Duodenal mucosa (tissue), 2 donors: ENCODE measurements at regions not wholly inside any gene's neighbourhood (a gene's known extent, or its start where the extent isn't known, plus 50 kb on each side); places are given as distances from the start of the nearest gene placed in this dataset.
"Not testable (repeated sequence)": the region's sequence is repeated elsewhere in the genome, so short reads cannot be mapped to it uniquely, and the experiment has no call there.

ENCODE experiments used
- H3K27ac ChIP-seq: one replicate; pipeline ENCODE4 v1.7.0; 2013; ENCODE audit warnings: low read depth, low read length
- H3K27me3 ChIP-seq, 2 donors: one replicate each; pipeline ENCODE4 v1.7.0; 2013; ENCODE audit warnings: low read length in 2 of 2, control low read depth in 1 of 2; ENCODE audit not compliant: insufficient read depth in 2 of 2, control insufficient read depth in 1 of 2
- H3K36me3 ChIP-seq, 2 donors: one replicate each; pipeline ENCODE4 v1.7.0; 2013; ENCODE audit warnings: low read length in 2 of 2, control low read depth in 1 of 2; ENCODE audit not compliant: insufficient read depth in 2 of 2, control insufficient read depth in 1 of 2
- H3K4me1 ChIP-seq, 2 donors: one replicate each; pipeline ENCODE4 v1.7.0; 2013; ENCODE audit warnings: low read length in 2 of 2, control low read depth in 1 of 2; ENCODE audit not compliant: insufficient read depth in 2 of 2, control insufficient read depth in 1 of 2
- H3K4me3 ChIP-seq, 2 donors: one replicate each; pipeline ENCODE4 v1.7.0; 2013; ENCODE audit warnings: low read length in 2 of 2, low read depth in 1 of 2
- H3K9ac ChIP-seq, 2 donors: one replicate each; pipeline ENCODE4 v1.7.0; 2013; ENCODE audit warnings: low read length in 2 of 2, low read depth in 1 of 2
- H3K9me3 ChIP-seq, 2 donors: one replicate each; pipeline ENCODE4 v1.7.0; 2013; ENCODE audit warnings: low read length in 2 of 2, control low read depth in 1 of 2; ENCODE audit not compliant: control insufficient read depth in 1 of 2

DNA sequence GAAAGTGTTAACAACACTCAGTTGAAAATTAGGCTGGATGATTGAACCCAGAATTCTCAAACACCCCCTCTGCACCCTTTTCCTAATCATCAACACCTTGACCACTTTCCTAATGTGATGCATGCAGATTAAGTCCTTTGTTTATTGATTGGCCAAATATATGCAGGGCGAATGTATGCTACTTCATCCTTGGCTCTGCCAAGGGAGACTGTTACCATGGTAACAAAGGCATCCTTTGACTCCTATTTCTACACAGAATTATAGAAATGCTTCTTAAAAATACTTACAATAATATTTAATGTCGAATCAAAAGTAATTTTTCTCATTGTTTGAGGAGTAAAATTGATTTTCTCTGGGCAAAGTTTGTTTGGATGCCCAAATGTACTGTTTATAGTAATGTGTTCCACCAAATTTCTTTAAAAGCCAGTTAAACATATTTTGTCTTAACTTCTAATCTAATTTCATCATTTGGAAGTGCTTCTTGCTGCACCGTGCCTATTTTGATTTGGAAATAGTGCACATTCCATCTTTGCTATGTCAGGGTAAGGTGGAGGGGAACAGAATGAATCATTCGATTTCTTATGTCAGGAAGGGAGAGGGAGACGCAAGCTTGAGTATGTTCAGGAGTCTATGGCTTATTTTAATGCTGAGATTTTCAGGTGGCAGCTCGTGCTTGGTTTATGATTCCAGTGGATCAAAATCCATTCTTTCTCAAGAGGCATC is 1384.3 kb upstream of the WWC1 start:
- Histone ChIP-seq H3K9me3 (no peaks in the 10 kb centered on the region), H3K36me3 (no peaks in the 10 kb centered on the region), H3K9ac (no peak overlapping the region), H3K4me1 (no peaks in the 10 kb centered on the region), H3K27ac (no peak overlapping the region), H3K27me3 (no peaks in the 10 kb centered on the region), H3K4me3 (no peak overlapping the region)

- no peak overlapping the region for H3K9ac ChIP-seq
- H3K27ac ChIP-seq: no peak overlapping the region
- no peak overlapping the region for H3K4me3 ChIP-seq
- H3K36me3 ChIP-seq: no peaks in the 10 kb centered on the region
- H3K27me3 ChIP-seq: no peaks in the 10 kb centered on the region
- H3K9me3 ChIP-seq: no peaks in the 10 kb centered on the region
- no peaks in the 10 kb centered on the region for H3K4me1 ChIP-seq
These were observed 1382.4 kb upstream of the WWC1 start for GRCh38 chr5:166909040-166909439.

- Histone ChIP-seq H3K36me3 (no peaks in the 10 kb centered on the region), H3K4me1 (no peaks in the 10 kb centered on the region), H3K9me3 (no peaks in the 10 kb centered on the region), H3K9ac (no peak overlapping the region), H3K27ac (no peak overlapping the region), H3K4me3 (no peak overlapping the region), H3K27me3 (no peaks in the 10 kb centered on the region)
These were observed 1381.5 kb upstream of the WWC1 start for GRCh38 chr5:166909926-166910325.

- Histone ChIP-seq H3K27ac (no peak overlapping the region), H3K4me3 (no peak overlapping the region), H3K4me1 (no peaks in the 10 kb centered on the region), H3K9ac (no peak overlapping the region), H3K36me3 (no peaks in the 10 kb centered on the region), H3K27me3 (no peaks in the 10 kb centered on the region), H3K9me3 (no peaks in the 10 kb centered on the region)
These were observed 1380.5 kb upstream of the WWC1 start for GRCh38 chr5:166910995-166911394.

DNA sequence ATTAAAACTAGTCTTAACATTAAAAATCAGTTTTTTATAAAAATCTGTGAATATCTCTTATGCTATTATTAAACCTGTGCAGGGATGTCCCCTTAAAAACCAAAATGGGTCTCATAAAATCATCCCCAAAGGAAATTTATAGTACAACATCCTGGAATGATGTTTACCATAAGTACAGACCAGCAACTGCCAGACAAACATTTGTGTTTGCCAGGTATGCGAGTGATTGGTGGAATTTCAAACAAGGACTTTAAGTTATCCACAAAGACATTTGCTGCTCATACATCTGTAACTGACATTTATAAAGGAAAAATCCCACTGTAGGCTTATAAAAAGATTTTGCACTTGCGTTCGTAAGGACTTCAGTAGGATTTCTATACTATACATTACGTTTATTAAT is 1375.4 kb upstream of the WWC1 start:
- no peak overlapping the region for H3K9ac ChIP-seq
- no peak overlapping the region for H3K4me3 ChIP-seq
- H3K27ac ChIP-seq: no peak overlapping the region
- H3K9me3 ChIP-seq: no peaks in the 10 kb centered on the region
- H3K4me1 ChIP-seq: no peaks in the 10 kb centered on the region
- no peaks in the 10 kb centered on the region for H3K27me3 ChIP-seq
- no peaks in the 10 kb centered on the region for H3K36me3 ChIP-seq

DNA sequence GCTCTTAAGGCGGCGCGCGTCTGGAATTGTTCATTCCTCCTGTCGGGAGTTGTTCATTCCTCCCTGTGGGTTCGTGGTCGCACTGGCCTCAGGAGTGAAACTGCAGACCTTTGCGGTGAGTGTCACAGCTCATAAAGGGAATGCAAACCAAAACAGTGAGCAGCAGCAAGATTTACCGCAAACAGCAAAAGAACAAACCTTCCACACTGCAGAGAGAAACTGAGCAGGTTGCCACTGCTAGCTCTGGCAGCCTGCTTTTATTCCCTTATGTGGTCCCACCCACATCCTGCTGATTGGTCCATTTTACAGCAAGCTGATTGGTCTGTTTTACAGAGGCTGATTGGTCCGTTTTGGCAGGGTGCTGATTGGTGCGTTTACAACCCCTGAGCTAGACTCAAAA is 1365.3 kb upstream of the WWC1 start:
- Histone ChIP-seq H3K4me1 (no peaks in the 10 kb centered on the region), H3K9ac (no peak overlapping the region), H3K4me3 (no peak overlapping the region), H3K27ac (no peak overlapping the region), H3K36me3 (no peaks in the 10 kb centered on the region), H3K27me3 (no peaks in the 10 kb centered on the region), H3K9me3 (no peaks in the 10 kb centered on the region)

DNA sequence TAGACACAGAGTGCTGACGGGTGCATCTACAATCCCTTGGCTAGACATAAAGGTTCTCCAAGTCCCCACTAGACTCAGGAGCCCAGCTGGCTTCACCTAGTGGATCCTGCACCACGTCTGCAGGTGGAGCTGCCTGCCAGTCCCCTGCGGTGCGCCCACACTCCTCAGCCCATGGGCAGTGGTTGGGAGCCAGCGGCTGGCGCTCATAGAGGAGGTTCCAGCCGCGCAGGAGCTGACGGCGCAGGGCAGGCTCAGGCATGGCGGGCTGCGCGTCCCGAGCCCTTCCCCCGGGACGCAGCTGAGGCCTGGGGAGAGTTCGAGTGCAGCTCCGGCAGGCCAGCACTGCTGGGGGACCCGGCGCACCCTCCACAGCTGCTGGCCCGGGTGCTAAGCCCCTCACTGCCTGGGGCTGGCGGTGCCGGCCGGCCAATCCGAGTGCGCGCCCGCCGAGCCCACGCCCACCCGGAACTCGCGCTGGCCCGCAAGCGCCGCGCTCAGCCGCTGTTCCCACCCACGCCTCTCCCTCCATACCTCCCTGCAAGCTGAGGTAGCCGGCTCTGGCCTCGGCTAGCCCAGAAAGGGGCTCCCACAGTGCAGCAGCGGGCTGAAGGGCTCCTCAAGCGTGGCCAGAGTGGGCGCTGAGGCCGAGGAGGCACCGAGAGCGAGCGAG is 1364.5 kb upstream of the WWC1 start:
- H3K4me1 ChIP-seq, H3K9ac ChIP-seq, H3K27me3 ChIP-seq, H3K9me3 ChIP-seq, H3K27ac ChIP-seq, H3K4me3 ChIP-seq, H3K36me3 ChIP-seq: not testable (repeated sequence)

GRCh38 chr5:166936351-166936750 is 1355.1 kb upstream of the WWC1 start:
- H3K9ac ChIP-seq: no peak overlapping the region
- no peaks in the 10 kb centered on the region for H3K36me3 ChIP-seq
- H3K4me1 ChIP-seq: no peaks in the 10 kb centered on the region
- no peak overlapping the region for H3K4me3 ChIP-seq
- H3K27ac ChIP-seq: no peak overlapping the region
- H3K9me3 ChIP-seq: no peaks in the 10 kb centered on the region
- H3K27me3 ChIP-seq: no peaks in the 10 kb centered on the region

DNA sequence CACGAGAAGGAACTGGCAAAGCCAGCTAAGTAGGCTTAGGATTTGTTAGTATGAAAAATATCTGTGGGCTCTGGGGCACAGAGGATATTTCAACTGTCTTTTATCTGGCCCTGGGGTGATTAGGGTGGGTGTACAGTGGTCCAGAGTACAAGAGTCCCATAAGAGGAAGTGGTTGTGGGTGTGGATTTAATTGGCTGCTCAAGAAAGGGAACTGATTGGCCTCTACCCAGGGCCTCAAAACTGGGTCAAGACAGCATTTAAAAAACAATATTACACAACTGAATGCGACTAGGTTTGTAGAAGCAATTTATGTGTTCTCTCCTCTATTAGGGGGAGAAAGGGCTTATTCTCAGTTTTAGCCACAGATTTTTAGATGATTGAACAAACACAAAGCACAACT is 1353.4 kb upstream of the WWC1 start:
- Histone ChIP-seq H3K27me3 (no peaks in the 10 kb centered on the region), H3K9ac (no peak overlapping the region), H3K9me3 (no peaks in the 10 kb centered on the region), H3K4me1 (no peaks in the 10 kb centered on the region), H3K36me3 (no peaks in the 10 kb centered on the region), H3K4me3 (no peak overlapping the region), H3K27ac (no peak overlapping the region)

GRCh38 chr5:166942948-166943347 is 1348.5 kb upstream of the WWC1 start:
- no peaks in the 10 kb centered on the region for H3K27me3 ChIP-seq
- H3K9me3 ChIP-seq: no peaks in the 10 kb centered on the region
- H3K4me1 ChIP-seq: no peaks in the 10 kb centered on the region
- no peaks in the 10 kb centered on the region for H3K36me3 ChIP-seq
- H3K4me3 ChIP-seq: no peak overlapping the region
- no peak overlapping the region for H3K27ac ChIP-seq
- H3K9ac ChIP-seq: no peak overlapping the region
